Colonic mucosa (tissue), 4 donors: ENCODE measurements at regions not wholly inside any gene's neighbourhood (a gene's known extent, or its start where the extent isn't known, plus 50 kb on each side); places are given as distances from the start of the nearest gene placed in this dataset.

Source experiments
- DNase-seq: peaks from one replicate; pipeline ENCODE4 v3.0.0-alpha.2; 2020
- H3K27ac ChIP-seq: fragments of 200-600 bp; one replicate; pipeline ENCODE4 v1.8.0; 2021
- H3K27me3 ChIP-seq: fragments of 200-600 bp; one replicate; pipeline ENCODE4 v1.8.0; 2021
- H3K36me3 ChIP-seq: fragments of 200-600 bp; one replicate; pipeline ENCODE4 v1.8.0; 2021
- H3K4me1 ChIP-seq: fragments of 200-600 bp; one replicate; pipeline ENCODE4 v1.8.0; 2021; ENCODE audit warnings: mild to moderate bottlenecking
- H3K4me3 ChIP-seq: fragments of 200-600 bp; one replicate; pipeline ENCODE4 v1.8.0; 2021
- H3K9ac ChIP-seq, 2 donors: one replicate each; pipeline ENCODE4 v1.7.0; 2013; ENCODE audit warnings: control low read depth in 2 of 2, low read depth in 2 of 2, low read length in 2 of 2
- H3K9me3 ChIP-seq: fragments of 200-600 bp; one replicate; pipeline ENCODE4 v1.8.0; 2021
- intact Hi-C: fragments of 100-400 bp; cut with DNase I; formaldehyde crosslinking; loops from one replicate; pipeline ENCODE4 v1.14.1; 2022
- TF ChIP-seq, protein P1 (sequence below): fragments of 200-600 bp; IDR thresholded peaks from one replicate; pipeline ENCODE4 v1.8.0; 2022; ENCODE audit warnings: antibody characterized with exemption, mild to moderate bottlenecking
- donor health status: healthy.
- donor health status: DM: no; HTN: no; CAD: no.
- donor health status: DM: no; HTN: no; CAD: no.

DNA sequence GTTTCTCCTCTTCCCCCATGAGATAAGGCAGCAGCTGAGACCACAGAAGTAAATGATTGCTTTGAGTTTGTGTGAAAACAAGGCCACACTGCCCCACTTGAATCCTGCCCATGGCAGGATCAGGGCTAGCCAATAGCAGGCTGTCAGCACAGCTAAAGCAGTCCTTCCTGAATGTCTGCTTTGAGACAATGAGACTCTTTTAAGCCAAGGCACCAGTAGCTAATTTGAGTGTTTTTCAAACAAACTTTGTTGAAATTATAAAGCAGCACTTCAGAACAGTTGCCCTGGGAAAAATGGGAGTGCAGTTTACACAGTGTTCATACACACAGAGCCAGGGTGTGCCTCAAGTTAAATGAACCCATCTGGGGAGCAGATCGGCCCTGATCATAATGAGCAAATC, 103.5 kb upstream of the OR5AK2 start:
- Histone ChIP-seq H3K4me1 (no peaks in the 10 kb centered on the region), H3K27ac (peak overlapping the region; percentile 50), H3K27me3 (no peaks in the 10 kb centered on the region), H3K36me3 (no peaks in the 10 kb centered on the region), H3K4me3 (no peak overlapping the region), H3K9ac (peak overlapping the region in 1 of 2 donors; percentile 38), H3K9me3 (no peaks in the 10 kb centered on the region)
- TF ChIP-seq, protein P1, sequence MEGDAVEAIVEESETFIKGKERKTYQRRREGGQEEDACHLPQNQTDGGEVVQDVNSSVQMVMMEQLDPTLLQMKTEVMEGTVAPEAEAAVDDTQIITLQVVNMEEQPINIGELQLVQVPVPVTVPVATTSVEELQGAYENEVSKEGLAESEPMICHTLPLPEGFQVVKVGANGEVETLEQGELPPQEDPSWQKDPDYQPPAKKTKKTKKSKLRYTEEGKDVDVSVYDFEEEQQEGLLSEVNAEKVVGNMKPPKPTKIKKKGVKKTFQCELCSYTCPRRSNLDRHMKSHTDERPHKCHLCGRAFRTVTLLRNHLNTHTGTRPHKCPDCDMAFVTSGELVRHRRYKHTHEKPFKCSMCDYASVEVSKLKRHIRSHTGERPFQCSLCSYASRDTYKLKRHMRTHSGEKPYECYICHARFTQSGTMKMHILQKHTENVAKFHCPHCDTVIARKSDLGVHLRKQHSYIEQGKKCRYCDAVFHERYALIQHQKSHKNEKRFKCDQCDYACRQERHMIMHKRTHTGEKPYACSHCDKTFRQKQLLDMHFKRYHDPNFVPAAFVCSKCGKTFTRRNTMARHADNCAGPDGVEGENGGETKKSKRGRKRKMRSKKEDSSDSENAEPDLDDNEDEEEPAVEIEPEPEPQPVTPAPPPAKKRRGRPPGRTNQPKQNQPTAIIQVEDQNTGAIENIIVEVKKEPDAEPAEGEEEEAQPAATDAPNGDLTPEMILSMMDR: no peak
- DNase-seq: peak; percentile 80
- intact Hi-C loops: no loop called here

DNA sequence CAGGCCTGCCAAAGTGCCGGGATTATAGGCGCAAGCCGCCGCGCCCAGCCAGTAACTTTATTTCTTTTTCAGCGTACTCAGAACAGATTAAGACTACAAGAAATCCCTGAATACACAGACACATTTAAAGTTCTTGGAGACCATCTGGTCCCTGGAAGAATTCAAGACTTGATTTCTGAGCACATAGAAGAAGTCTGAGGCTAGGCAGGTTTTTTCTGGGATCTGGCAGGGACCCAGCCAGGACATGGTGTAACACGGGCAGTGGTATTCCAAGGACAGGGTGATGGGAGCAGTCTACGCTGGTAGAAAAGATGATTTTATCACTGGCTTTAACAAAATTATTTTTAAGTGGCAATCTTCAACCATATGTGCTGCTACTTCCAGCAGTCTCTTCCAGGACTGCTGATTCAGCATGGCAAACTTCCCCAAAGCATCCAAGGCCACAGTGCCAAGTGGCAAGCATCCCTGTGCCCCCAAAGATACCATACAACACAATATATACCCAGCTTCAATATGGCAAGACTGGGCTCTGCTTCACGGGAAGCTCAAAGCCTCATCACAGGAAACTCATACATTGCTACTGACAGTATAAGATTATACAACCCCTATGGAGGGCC, 105.2 kb upstream of the OR5AK2 start:
- no peaks in the 10 kb centered on the region for H3K9me3 ChIP-seq
- no peaks in the 10 kb centered on the region for H3K27me3 ChIP-seq
- no peaks in the 10 kb centered on the region for H3K4me1 ChIP-seq
- DNase-seq: no peak
- no peaks in the 10 kb centered on the region for H3K36me3 ChIP-seq
- no peak overlapping the region for H3K9ac ChIP-seq
- TF ChIP-seq, protein P1: no peak
- intact Hi-C loops: no loop called here
- H3K4me3 ChIP-seq: no peak overlapping the region
- H3K27ac ChIP-seq: peak overlapping the region; percentile 50

DNA sequence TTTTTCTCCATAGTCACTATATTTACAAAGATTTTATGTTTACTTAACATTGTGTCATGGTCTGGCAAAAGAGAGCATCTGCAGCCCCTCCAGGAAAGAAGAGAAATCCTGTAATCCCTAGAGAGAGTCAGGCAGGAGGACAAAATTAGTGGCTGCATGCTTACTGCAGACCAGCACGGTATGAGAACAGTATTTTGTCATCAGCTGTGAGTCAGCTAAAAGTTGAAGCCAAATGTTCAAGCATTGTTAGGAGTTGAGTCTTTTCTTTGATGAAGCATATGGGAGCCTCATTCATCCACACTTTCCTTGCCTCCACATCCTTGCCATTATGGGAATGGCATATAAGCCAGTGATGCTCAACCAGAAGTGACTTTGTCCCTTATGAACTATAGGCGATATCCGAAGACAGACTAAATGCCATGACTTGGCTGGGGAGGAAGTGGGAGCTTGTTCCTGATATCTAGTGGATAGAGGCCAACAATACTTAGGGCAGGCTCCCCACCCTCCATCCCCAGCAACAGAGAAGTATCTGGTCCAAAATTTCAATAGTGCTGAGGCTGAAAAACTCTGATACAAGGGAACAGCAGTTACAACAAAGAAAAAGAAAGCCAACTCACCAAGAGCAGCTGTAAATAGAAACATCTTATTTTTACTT, 112.0 kb upstream of the OR5AK2 start:
- no peak overlapping the region for H3K9ac ChIP-seq
- H3K36me3 ChIP-seq: no peaks in the 10 kb centered on the region
- no peak overlapping the region for H3K27ac ChIP-seq
- DNase-seq: no peak
- TF ChIP-seq, protein P1: no peak
- intact Hi-C loops: no loop called here
- H3K27me3 ChIP-seq: no peaks in the 10 kb centered on the region
- H3K4me1 ChIP-seq: no peaks in the 10 kb centered on the region
- no peak overlapping the region for H3K4me3 ChIP-seq
- no peaks in the 10 kb centered on the region for H3K9me3 ChIP-seq

DNA sequence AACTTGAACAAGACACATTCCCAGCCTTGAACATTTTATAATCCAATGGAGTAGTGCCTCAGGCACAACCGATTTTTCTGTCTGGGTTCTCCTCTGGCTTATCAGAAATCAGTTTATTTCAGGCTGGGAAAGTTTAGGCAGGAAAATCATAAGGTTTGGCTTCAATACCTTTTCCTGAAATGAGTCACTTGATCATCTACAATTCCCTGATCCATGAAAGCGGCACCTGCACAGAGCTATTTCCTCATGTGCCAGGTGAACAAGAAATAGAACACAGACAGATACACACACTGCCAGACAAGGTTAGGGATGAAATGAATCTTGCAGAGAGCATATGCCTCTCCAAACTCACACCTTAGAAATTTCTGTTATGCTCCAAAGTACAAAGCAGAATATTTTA, 106.7 kb upstream of the OR9G4 start:
- Histone ChIP-seq H3K27ac (no peak overlapping the region), H3K36me3 (no peaks in the 10 kb centered on the region), H3K9me3 (no peaks in the 10 kb centered on the region), H3K4me3 (no peak overlapping the region), H3K27me3 (no peaks in the 10 kb centered on the region), H3K4me1 (no peaks in the 10 kb centered on the region), H3K9ac (no peak overlapping the region)
- DNase-seq: peak; percentile 51
- intact Hi-C loops: no loop called here
- TF ChIP-seq, protein P1: no peak

DNA sequence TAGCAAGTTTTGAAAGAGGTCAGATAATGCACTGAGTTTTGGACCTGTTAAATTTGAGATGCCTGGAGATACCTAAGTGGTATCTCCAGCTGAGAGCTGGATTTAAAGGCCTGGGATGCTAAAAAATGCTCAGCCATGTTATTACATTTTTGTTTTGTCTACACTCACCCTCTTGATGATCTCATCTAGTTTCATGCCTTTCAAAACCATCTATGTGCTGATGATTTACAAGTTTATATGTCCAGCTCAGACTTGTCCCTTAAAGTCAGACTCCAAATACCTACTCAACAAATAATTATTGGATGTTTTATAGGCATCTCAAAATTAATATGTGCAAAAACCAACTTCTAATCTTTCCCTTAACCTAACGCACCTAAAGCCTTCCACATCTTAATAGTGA, 103.6 kb upstream of the OR9G4 start:
- Histone ChIP-seq H3K9me3 (no peaks in the 10 kb centered on the region), H3K27ac (no peak overlapping the region), H3K9ac (no peak overlapping the region), H3K27me3 (no peaks in the 10 kb centered on the region), H3K4me3 (no peak overlapping the region), H3K36me3 (no peaks in the 10 kb centered on the region), H3K4me1 (no peaks in the 10 kb centered on the region)
- DNase-seq: no peak
- TF ChIP-seq, protein P1: no peak
- intact Hi-C loops: no loop called here
